NCI-H510A treated with DMSO at 0.1 percent for 48 hours (cell line): ENCODE measurements at regions not wholly inside any gene's neighbourhood (a gene's known extent, or its start where the extent isn't known, plus 50 kb on each side); places are given as distances from the start of the nearest gene placed in this dataset.
"Not testable (repeated sequence)": the region's sequence is repeated elsewhere in the genome, so short reads cannot be mapped to it uniquely, and the experiment has no call there.

Experiments used
- DNase-seq: peaks from one replicate; lab custom pipeline; 2025; lab: John Stamatoyannopoulos, UW

DNA sequence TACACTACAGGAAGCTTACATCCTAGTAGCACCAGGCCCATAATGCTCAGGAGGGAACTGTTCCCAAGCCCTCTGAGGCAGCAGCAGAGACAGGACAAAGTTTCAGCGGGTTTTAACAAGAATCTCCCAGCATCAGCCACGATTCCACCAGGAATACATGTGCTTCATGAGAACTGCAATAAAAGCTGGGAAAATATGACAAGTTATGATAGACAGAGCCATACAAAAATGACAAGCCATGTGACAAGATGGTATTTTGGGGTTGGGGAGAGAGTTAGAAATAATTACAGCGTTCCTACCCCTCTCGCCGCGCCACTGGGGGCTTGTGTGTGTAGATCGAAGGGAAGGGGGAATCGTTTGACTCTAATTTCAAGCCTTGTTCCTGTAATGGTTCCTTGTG is 112.7 kb upstream of the CTBP2 start:
- DNase-seq = no peak

DNA sequence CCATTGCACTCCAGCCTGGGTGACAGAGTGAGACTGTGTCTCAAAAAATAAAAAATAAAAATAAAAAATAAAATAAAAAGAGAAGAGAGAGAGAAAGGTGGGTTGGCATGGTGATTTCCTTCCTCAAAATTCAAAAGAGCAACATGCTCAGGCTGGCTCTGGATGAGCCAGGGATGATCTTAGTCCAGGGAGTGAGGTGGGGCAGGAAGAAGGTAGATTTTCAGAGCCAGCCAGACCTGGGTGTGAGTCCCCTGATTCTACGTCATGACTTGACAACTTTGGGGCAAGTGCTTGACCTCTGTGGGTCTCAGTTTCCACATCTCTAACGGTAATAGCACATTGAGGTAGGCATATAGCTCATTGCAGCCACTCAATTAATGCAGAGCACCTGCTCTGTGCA is 109.4 kb upstream of the CTBP2 start:
- DNase-seq = no peak

DNA sequence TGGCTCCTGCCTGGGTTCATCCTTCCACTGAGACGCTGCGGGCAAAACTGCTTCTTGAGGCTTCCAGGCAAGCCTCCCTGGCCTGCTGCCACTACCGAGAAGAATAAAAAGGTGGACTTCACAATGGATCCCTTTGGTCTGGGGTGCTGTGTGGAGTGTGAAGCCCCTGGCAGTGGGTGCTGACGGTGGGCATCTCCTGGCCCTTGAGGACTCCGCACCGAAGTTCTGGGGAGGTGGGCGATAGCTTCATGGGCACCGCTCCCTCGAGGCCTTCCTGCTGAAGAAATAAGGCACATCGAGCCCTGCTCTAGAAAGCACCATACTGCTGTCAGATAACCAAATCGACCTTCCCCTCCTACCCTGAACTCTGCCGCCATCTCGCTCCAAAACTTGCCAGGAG is 106.6 kb upstream of the CTBP2 start:
- DNase-seq = no peak

DNA sequence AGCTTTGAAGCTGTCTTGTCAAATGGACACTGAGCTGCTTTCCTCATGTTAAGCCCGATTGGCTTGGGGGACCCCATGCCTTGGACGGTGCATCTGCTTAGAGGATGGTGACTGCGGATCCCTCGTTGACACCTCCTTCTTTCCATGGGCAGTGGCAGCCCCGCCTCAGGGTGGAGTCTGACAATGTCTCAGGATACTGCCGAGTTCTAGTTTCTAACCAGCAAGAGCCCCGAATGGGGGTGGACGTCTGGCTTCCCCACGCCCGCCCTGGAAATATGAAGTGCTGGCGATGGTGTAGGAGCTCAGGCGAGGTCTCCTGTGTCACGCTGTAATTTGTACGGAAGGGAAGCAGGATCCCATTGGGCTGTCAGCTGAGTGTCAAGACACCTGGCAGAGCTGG is 106.2 kb upstream of the CTBP2 start:
- no peak for DNase-seq

DNA sequence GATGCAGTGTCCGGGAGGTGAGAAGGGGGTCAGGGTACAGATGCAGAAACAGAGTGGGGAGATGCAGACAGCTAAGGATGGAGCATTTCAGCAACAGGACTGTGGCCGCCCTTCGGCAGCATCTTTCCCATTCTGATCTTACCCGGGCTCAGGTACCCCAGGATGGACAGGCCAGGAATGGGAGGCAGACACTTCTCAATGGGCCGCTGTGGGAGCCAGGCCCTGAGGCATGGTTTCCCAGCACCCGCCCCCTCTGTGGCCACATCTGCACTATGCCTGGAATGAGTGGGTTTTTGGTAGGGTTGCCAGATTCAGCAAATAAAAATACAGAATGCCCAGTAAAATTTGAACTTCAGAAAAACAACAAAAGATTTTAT is 105.2 kb upstream of the CTBP2 start:
- DNase-seq = no peak

DNA sequence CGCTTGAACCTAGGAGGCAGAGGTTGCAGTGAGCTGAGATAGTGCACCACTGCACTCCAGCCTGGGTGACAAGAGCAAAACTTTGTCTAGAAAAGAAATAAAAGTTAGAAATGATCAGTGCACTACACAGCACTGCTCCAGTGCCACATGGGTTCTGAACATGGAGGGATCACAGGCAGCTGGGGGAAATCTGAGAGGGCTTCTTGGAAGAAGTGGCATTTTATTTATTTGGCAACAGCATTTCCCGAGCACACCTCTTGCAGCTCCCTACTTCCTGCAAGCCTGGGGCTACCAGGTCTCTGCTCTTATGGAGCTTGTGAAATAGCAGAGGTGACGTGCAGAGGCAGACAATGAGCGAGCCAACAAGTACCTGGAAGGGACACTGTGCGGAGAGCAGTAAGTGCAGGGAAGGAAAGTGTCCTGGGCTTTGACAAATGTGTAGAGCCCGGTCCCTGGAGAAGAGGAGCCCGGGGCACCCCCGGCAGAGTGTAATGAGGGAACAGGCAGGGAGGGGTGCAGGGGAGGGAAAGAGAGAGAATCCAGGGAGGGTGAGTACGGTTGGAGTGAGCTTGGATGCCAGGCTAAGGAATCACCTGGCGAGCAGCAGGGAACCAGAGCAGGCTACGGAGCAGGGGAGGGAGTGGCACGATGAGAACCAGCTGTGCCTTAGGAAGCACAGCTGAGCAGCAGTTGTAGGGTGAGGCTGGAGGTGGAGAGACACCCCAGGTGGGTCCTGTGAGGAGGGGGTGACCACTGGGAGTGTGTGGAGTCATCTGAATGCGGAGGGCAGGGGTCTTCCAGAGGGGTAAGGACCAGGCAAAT is 104.6 kb upstream of the CTBP2 start:
- DNase-seq = no peak

DNA sequence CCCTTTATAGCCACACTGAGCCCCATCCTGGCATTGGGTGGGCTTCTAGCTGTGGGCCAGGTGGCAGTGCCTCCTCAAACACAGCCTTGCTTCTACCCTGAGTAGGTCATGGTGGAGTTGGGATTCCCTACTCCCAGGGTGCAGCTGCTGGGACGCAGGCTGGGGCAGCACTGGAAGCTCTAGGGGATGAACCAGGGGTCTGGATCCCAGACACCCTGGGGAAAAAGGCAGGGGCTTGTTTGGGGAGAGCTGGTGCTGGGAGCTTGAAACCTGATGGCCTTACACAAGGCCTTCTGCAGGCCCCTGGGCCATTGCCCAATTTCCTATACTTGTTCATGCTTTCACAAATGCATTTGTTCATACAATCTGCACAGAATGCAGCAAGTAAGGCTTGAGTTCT is 103.7 kb upstream of the CTBP2 start:
- no peak for DNase-seq

DNA sequence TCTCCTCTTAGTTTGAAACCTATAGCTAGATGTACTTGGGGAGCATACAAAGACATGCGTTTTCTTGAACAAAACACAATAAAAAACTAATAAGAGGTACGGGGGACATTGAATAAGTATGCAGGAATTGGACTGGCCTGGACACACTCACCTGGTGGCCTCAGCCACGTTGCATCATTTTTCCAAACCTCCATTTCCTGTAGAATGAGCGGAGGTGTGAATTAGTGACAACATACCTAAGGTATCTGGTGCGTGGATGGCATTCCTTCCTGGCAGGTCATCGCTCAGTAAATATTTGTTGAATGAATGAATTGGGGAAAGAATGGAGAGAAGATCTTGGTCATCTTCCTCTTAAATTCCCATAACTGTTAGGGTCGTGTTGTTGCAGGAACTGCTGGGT is 103.2 kb upstream of the CTBP2 start:
- no peak for DNase-seq

DNA sequence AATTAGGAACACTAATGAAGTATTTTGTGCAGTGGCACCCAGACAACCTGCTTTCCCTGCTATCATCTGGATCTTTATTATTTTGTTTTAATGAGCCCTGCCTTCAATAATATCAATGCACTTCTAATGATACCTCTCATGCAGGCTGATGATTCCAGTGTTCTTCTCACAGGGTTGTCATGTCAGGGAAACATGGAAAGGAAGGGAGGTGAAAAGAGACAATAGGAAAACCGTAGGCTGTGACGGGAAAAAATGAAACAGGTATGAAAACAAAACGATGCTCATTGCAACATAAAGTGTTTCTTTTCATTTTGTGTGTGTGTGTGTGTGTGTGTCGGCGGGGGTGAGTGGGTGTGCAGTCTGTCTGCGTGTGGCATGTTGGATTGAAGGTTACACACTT is 102.6 kb upstream of the CTBP2 start:
- no peak for DNase-seq

DNA sequence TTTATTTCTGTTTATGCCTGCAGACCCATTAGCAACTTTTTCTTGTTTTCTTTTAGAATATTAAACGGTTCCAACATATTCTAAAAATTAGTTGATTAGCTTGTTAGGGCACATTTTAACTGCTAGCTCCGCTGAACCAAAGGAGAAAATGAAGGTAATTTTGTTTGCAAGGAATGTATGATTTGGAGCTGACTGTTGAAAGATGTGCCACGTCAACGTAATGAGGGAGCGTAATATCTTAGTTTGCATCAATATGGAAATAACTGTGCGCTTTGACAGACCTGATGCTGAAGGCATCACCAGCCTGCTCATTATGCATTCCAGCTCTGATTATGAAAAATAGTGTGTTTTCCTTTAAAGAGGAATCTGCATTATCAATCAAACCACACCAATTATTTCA is 102.0 kb upstream of the CTBP2 start:
- no peak for DNase-seq

DNA sequence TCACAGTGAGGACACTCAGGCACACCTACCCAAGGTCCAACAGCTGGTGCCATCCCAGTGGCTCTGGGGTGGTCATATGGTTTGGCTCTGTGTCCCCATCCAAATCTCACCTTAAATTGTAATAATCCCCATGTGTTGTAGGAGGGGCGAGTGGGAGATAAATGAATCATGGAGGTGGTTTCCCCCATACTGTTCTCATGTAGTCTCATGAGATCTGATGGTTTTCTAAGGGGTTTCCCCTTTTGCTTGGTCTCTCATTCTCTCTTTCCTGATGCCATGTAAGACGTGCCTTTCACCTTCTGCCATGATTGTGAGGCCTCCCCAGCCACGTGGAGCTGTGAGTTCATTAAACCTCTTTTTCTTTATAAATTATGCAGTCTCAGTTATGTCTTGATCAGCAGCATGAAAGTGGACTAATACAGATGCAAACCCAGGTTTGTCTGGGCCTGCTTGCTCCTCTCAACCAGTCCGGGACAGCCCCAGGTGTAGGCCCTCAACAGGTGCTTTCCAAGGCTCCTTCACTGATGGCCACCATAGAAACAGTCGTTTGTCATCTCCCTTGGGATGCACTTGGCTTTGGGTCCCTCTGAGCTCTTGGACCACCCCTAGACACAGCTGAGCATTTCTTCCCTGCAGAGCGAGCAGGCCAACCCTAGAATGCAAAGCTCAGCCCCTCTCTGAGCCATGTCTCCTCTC is 101.3 kb upstream of the CTBP2 start:
- no peak for DNase-seq

DNA sequence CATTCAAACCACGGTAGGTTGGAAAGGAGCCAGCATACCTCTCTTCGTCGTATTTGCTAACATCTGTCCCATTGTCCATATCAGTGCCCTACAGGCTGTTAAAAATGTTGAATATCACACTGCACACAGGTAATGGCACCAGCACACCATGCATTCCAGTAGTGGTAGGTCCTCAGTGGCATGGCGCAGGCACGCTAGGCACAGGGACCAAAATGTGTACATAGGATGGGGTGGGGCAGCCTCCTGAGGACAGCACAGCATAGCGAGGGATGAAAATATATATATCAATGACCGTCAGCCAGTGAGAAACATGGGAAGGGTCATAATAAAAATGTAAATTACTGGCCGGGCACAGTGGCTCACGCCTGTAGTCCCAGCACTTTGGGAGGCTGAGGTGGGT is 99.9 kb upstream of the CTBP2 start:
- no peak for DNase-seq

DNA sequence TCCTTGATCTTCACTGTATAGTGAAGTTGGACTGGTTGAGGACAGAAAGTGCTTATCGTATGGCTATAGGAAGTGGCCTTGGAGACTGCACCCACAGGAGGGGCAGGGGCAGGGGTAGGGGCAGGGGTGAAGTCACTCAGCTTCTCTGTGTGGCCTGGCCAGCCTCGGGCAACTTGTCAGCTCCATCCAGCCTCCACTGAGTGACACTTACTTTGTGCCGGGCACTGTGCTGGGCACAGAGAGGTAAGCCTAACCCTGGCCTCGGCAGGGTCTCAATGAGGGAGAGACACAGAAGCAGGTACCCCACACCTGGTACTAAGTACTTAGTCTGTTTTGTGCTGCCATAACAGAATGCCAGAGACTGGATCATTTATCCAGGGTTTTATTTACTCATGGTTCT is 99.3 kb upstream of the CTBP2 start:
- no peak for DNase-seq

DNA sequence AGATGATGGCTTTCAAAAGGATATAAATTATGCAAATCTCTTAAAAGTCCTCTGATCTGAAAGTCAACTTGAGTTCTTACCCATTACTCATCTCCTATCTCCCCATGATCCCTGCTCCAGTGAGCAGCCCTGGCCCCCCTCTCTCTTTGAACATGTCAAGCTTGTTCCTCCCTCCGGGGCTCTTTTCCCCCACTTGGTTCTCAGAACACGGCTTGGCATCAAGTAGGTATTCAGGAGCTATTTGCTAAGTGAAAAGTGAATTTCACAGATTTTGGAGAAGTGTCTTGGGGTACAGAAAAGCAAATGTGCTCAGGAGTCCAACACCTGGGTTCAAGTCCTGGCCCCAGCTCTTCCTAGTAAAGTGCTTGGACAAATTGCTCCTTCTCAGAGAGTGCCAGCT is 98.3 kb upstream of the CTBP2 start:
- no peak for DNase-seq

DNA sequence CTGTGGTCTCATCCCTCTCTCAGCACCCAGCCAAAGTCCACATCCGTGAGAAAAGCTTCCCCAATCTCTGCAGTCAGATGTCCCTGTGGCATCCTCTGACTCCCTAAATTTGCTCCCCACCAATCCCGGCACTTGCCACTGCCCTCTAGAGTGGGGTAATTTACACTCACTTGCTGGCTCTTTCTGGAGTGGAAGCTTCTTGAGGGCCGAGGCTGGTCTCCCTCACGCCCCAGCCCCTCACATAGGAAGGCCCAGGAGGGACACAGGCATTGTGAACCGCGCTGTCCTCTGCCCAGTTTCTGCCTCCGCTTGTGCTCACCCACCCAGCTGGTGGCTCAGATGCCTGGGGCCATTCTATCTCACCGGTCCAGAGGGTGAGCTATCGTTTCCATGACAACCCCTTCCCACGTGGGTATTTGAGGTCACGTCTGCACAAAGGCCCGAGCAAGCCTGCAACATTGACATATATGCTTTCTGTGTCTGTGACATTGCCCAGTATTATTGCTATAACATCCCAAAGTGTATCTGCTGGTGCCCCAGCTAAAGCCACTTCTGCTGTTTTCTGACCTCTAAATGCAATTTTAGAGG is 97.3 kb upstream of the CTBP2 start:
- no peak for DNase-seq

DNA sequence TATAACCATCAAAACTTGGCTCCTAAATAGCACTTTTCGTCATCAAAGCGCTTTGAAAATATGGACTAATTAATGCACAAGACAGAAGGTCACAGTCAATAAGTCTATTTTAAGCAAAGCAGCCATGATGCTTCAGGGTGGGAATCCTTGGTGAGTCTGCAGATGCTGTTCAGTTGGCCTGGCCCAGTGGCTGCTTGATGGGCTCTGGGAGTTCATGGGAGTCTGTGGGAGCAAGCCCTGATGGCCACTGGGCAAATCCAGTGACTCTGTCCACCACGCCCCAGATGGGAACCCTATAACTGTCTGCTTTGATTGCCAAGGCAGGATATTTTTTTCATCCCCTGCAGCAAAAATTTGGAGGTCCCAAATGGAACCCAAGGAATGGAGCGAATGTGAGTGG is 95.7 kb upstream of the CTBP2 start:
- no peak for DNase-seq

DNA sequence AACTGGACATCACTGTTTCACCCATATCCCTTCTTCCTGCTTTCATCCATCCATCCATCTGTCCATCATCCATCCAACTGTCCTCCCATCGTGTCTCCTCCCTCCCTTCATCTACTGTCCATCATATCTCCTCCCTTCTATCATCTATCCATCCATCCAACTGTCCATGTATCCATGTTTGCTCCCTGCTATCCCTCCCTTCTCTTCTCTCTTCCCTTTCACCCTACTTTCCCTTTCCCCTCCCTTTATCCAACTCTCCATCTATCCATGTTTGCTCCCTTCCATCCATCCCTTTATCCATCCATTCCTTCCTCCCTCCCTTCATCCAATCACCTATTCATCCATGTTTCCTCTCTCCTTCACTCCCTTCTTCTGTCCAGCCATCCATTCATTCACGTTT is 92.6 kb upstream of the CTBP2 start:
- DNase-seq = no peak

DNA sequence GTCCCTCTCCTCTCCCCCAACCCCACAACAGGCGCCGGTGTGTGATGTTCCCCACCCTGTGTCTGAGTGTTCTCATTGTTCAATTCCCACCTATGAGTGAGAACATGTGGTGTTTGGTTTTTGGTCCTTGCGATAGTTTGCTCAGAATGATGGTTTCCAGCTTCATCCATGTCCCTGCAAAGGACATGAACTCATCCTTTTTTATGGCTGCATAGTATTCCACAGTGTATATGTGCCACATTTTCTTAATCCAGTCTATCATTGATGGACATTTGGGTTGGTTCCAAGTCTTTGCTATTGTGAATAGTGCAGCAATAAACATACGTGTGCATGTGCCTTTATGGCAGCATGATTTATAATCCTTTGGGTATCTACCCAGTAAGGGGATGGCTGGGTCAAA is 90.5 kb upstream of the CTBP2 start:
- DNase-seq = not testable (repeated sequence)

DNA sequence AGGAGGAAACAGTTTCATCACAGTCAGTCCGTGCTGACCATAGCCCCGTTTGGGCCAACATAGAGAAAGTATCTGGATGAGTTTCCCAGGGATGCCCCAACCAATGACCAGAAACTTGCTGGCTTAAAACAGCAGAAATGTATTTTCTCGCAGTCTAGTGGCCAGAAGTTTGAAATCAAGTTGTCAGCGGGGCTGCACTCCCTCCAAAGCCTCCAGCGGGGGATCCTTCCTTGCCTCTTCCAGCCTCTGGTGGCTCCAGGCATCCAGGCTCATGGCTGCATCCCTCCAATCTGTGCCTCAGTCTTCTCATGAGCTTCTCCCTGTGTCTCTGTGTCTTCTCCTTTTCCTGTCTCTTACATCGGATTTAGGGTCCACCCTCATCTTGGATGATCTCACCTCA is 89.6 kb upstream of the CTBP2 start:
- DNase-seq = no peak

DNA sequence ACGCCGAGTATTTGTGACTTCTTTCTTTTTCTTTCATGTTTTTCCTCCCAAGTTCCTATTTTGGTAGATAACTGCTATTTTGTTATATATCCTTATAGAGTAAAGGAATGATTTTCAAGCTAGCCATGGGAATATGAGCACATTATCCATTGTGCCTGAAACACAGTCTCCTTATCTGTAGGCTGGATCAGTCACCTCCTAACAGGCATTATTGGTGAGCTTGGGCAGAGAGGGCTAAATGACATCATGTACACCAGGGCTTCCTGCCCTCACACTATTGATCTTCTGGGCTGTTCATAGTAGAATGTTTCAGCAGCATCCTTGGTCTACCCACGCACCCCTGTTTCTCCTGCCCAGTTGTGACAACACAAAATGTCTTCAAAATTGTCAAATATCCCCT is 88.1 kb upstream of the CTBP2 start:
- DNase-seq = no peak

DNA sequence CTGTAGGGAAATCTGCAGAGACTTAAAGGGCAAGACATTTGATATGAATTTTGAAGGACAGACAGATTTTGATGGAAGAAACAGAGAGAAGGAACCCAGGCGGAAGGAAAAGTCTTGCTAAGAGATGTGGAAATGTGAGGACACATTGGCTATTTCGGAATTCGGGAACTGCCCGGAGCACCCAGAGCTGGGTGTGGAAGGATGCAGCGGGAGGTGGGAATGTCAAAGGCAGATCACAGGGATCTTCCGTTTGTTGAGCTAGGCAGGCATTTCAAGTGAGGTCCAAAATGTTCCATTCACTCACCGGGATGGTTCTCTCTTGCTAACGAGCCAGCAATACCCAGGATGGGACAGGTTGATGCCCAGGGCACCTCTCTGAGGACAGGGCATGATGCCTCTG is 87.2 kb upstream of the CTBP2 start:
- DNase-seq = no peak

DNA sequence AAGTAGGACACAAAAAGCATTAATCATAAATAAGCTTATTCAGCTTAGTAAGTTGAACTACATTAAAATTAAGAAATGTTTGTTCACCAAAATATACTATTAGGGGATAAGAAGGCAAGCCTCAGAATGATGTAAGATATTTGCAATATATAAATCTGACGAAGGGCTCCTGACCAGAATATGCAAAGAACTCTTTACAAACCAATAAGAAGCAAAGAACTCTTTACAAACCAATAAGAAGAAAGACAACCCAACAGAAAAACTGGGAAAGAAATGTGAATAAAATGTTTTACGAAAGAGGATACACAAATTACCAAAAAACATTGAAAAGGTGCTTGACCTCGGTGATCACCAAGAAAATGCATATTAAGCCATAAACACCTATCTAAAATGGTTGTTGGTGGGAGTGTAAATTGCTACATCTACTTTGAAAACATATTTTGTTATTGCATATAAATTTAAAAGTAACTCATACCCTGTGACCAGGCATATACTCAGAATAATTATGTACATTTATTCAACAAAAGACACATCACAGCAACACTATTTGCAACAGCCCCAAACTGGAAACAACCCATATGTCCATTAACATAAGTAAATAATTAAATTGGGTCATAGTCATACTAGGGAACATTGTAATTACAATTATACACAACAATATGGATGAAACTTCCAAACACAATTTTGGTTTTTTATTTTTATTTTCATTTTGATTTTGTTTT is 83.3 kb upstream of the CTBP2 start:
- DNase-seq = no peak

DNA sequence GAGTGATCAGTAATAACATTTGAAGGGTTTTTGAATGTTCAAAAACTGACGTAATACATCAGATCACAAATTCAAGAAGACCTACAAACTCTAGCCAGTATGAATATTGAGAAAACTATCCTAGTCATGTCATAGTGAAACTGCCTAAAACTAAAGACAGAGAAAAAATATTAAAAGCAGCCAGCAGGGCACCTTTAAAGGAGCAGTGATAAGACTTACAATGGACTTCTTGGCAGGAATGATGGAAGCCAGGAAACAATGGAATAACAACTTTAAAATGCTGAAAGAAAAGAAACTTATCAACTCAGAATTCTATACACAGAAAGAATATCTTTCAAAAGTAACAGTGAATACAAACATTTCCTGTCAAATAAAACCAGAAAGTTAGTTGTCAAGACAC is 78.3 kb upstream of the CTBP2 start:
- DNase-seq = no peak
